ENCODE measurements at regions not wholly inside any gene's neighbourhood (a gene's known extent, or its start where the extent isn't known, plus 50 kb on each side); places are given as distances from the start of the nearest gene placed in this dataset.

GRCh38 chr3:106931904-106932303 is 445.3 kb upstream of the CCDC54 start:
- TF ChIP-seq, protein P1, sequence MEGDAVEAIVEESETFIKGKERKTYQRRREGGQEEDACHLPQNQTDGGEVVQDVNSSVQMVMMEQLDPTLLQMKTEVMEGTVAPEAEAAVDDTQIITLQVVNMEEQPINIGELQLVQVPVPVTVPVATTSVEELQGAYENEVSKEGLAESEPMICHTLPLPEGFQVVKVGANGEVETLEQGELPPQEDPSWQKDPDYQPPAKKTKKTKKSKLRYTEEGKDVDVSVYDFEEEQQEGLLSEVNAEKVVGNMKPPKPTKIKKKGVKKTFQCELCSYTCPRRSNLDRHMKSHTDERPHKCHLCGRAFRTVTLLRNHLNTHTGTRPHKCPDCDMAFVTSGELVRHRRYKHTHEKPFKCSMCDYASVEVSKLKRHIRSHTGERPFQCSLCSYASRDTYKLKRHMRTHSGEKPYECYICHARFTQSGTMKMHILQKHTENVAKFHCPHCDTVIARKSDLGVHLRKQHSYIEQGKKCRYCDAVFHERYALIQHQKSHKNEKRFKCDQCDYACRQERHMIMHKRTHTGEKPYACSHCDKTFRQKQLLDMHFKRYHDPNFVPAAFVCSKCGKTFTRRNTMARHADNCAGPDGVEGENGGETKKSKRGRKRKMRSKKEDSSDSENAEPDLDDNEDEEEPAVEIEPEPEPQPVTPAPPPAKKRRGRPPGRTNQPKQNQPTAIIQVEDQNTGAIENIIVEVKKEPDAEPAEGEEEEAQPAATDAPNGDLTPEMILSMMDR (IDR thresholded peaks at IDR 0.05; ENCODE audit: low read depth, low read length): no peak
- no peak for TF ChIP-seq EZH2phosphoT487 (IDR thresholded peaks at IDR 0.05; ENCODE audit: low read depth)
